ENCODE measurements at regions not wholly inside any gene's neighbourhood (a gene's known extent, or its start where the extent isn't known, plus 50 kb on each side); places are given as distances from the start of the nearest gene placed in this dataset.

DNA sequence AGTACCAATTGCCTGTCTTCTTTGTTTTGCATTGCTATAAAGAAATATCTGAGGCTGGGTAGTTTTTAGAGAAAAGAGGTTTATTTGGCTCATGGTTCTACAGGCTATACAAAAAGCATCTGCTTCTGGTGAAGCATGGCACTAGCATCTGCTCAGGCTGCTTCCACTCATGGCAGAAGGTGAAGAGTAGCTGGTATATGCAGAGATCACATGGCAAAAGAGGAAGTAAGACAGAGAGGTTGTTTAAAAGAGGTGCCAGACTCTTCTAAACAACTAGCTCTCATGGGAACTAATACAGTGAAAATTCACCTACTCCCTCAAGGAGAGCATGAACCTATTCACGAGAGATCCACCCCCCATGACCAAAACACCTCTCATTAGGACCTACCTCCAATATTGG, 56.7 kb upstream of the GUCA2B start:
- H3K9me3 ChIP-seq (ENCODE audit: control insufficient read depth, insufficient read depth, low read length), result no peaks in the 10 kb centered on the region
- no peaks in the 10 kb centered on the region for H3K27me3 ChIP-seq (ENCODE audit: control insufficient read depth, insufficient read depth, low read length)
- no peaks in the 10 kb centered on the region for H3K36me3 ChIP-seq (ENCODE audit: control insufficient read depth, insufficient read depth, low read length)
- H3K4me3 ChIP-seq (ENCODE audit: low read depth, low read length), result no peak overlapping the region
- no peak overlapping the region for H3K9ac ChIP-seq (ENCODE audit: low read depth, low read length)
- H3K4me1 ChIP-seq (ENCODE audit: control insufficient read depth, insufficient read depth, low read length), result no peaks in the 10 kb centered on the region

DNA sequence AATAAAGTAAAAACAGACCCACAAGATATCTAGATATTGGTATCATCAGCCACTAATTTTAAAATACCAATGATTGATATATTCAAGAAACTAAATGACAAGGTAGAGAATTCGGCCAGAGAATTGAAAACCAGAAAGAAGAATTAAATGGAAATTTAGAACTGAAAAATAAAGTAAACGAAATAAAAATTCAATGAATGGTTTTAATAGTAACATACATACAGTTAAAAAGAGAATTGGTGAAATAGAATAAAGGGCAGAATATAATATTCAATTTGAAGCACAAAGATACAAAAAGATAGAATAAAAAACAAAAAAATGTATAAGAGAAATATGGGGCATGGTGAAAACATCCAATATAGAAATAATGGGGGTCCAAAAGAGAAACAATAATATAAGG, 64.0 kb upstream of the GUCA2B start:
- Histone ChIP-seq H3K9me3 (ENCODE audit: control insufficient read depth, insufficient read depth, low read length) (no peaks in the 10 kb centered on the region), H3K4me3 (ENCODE audit: low read depth, low read length) (no peak overlapping the region), H3K9ac (ENCODE audit: low read depth, low read length) (no peak overlapping the region), H3K27me3 (ENCODE audit: control insufficient read depth, insufficient read depth, low read length) (no peaks in the 10 kb centered on the region), H3K36me3 (ENCODE audit: control insufficient read depth, insufficient read depth, low read length) (no peaks in the 10 kb centered on the region), H3K4me1 (ENCODE audit: control insufficient read depth, insufficient read depth, low read length) (peaks cover 2% of the 10 kb centered on the region)

DNA sequence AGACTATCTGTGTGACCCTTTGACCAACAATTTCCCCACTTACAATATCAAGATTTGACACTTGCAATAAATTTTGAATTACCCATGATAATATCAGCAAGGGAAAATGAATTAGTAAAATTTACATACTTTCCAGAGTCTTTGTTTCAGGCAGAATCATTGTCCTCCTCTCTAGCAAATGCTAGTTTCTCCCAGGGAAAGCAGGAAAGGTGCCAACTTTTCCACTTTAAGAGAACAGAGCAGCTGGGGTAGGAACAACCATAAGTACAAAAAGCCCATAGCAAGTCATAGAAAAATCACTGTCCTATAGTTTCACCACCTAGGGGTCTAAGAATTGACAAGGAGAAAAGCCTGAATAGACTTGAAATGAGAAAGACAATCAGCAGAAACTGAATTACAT, 67.1 kb upstream of the GUCA2B start:
- no peaks in the 10 kb centered on the region for H3K9me3 ChIP-seq (ENCODE audit: control insufficient read depth, insufficient read depth, low read length)
- H3K27me3 ChIP-seq (ENCODE audit: control insufficient read depth, insufficient read depth, low read length), result no peaks in the 10 kb centered on the region
- no peak overlapping the region for H3K4me3 ChIP-seq (ENCODE audit: low read depth, low read length)
- H3K4me1 ChIP-seq (ENCODE audit: control insufficient read depth, insufficient read depth, low read length), result peaks cover 2% of the 10 kb centered on the region
- no peaks in the 10 kb centered on the region for H3K36me3 ChIP-seq (ENCODE audit: control insufficient read depth, insufficient read depth, low read length)
- H3K9ac ChIP-seq (ENCODE audit: low read depth, low read length), result no peak overlapping the region

DNA sequence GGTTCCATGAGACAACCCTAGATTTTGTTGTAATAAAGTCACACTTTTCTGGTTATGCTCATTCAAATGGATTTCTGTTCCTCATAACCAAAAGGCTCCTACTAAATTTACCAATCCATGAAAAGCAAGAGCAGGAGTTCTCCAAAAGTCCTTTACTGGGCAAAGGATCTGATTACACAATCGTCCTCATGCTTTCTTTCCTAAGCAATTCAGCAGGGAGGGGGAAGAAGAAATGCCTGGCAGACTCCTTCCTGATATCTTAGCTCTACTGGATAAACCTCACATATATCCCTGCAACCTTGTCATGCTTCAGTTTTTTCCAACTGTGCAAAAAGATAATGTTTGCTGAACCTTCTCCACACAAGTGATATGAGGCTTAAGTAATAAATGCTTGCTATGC, 67.6 kb upstream of the GUCA2B start:
- Histone ChIP-seq H3K4me3 (ENCODE audit: low read depth, low read length) (no peak overlapping the region), H3K27me3 (ENCODE audit: control insufficient read depth, insufficient read depth, low read length) (no peaks in the 10 kb centered on the region), H3K9ac (ENCODE audit: low read depth, low read length) (no peak overlapping the region), H3K36me3 (ENCODE audit: control insufficient read depth, insufficient read depth, low read length) (no peaks in the 10 kb centered on the region), H3K9me3 (ENCODE audit: control insufficient read depth, insufficient read depth, low read length) (no peaks in the 10 kb centered on the region), H3K4me1 (ENCODE audit: control insufficient read depth, insufficient read depth, low read length) (peaks cover 2% of the 10 kb centered on the region)

DNA sequence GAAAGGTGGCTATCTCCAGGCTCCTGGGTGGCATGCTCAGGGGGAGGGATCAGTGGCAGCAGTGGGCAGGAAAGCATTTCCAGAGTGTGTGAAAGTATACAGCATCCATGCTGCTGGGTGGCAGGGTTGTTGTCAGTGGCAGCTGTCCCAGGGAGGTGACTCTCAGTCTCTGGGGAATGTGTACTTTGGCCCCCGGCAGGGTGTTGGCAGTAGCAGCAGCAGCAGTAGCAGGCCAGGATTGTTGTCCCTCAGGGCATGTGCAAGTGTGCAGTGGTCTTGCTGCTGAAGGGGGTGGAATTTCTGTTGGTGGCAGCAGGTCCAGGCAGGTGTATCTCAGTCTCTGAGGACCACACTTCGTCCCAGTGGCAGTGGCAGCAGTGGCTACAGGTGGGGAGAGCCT, 71.7 kb upstream of the GUCA2B start:
- Histone ChIP-seq H3K9me3 (ENCODE audit: control insufficient read depth, insufficient read depth, low read length) (no peaks in the 10 kb centered on the region), H3K36me3 (ENCODE audit: control insufficient read depth, insufficient read depth, low read length) (no peaks in the 10 kb centered on the region), H3K4me1 (ENCODE audit: control insufficient read depth, insufficient read depth, low read length) (peaks cover 2% of the 10 kb centered on the region), H3K9ac (ENCODE audit: low read depth, low read length) (no peak overlapping the region), H3K4me3 (ENCODE audit: low read depth, low read length) (no peak overlapping the region), H3K27me3 (ENCODE audit: control insufficient read depth, insufficient read depth, low read length) (no peaks in the 10 kb centered on the region)

DNA sequence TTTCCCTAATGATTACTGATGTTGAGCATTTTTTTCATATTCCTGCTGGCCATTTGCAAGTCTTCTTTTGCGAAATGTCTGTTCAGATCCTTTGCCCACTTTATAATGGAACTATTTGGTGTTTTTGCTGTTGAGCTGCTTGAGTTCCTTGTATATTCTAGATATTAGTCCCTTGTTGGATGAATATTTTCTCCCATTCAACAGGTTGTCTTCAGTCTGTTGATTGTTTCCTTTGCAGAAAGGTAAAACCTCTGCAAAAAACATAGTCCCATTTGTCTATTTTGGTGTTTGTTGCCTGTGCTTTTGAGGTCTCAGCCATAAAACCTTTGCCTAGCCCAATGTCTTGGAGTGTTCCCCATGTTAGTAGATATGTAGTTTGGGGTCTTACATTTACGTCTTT, 78.0 kb upstream of the GUCA2B start:
- Histone ChIP-seq H3K4me1 (ENCODE audit: control insufficient read depth, insufficient read depth, low read length) (no peaks in the 10 kb centered on the region), H3K4me3 (ENCODE audit: low read depth, low read length) (no peak overlapping the region), H3K9ac (ENCODE audit: low read depth, low read length) (no peak overlapping the region), H3K27me3 (ENCODE audit: control insufficient read depth, insufficient read depth, low read length) (no peaks in the 10 kb centered on the region), H3K36me3 (ENCODE audit: control insufficient read depth, insufficient read depth, low read length) (no peaks in the 10 kb centered on the region), H3K9me3 (ENCODE audit: control insufficient read depth, insufficient read depth, low read length) (no peaks in the 10 kb centered on the region)

DNA sequence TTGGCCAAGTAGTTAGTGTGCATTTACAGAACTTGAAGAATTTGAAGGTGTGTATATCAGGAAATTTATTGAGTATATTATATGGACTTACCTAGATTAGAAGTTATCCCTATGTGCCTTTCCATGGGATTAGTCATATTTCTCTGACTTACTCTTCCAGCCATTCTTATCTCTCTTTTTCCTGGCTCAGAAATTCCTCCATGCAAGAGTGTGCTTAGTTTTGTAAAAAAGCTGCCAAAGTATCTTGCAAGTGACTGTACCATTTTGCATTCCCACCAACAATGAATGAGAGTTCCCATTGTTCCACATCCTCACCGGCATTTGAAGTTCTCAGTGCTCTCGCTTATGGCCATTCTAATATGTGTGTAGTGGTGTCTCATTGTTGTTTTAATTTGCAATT, 82.2 kb upstream of the GUCA2B start:
- no peak overlapping the region for H3K4me3 ChIP-seq (ENCODE audit: low read depth, low read length)
- no peaks in the 10 kb centered on the region for H3K27me3 ChIP-seq (ENCODE audit: control insufficient read depth, insufficient read depth, low read length)
- no peaks in the 10 kb centered on the region for H3K4me1 ChIP-seq (ENCODE audit: control insufficient read depth, insufficient read depth, low read length)
- H3K9ac ChIP-seq (ENCODE audit: low read depth, low read length), result no peak overlapping the region
- no peaks in the 10 kb centered on the region for H3K36me3 ChIP-seq (ENCODE audit: control insufficient read depth, insufficient read depth, low read length)
- H3K9me3 ChIP-seq (ENCODE audit: control insufficient read depth, insufficient read depth, low read length), result no peaks in the 10 kb centered on the region

DNA sequence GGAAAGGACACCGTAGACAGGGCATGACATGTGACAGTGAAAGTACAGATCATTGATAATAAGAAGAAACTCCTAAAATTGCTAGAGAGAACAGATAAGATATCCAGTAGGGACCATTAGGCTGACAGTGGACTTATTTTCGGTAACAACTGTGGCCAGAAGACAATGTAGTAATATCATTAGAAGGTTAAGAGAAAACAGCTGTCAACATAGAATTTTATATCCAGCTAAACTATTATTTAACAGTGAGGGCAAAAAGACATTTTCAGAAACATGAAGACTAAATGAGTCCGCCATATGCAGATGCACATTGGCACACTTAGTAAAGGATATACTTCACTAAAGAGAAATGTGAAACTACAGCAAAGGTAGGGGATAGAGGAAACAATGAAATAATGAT, 95.4 kb upstream of the GUCA2B start:
- H3K9me3 ChIP-seq (ENCODE audit: control insufficient read depth, insufficient read depth, low read length), result peaks cover 7% of the 10 kb centered on the region
- no peak overlapping the region for H3K4me3 ChIP-seq (ENCODE audit: low read depth, low read length)
- no peaks in the 10 kb centered on the region for H3K4me1 ChIP-seq (ENCODE audit: control insufficient read depth, insufficient read depth, low read length)
- no peaks in the 10 kb centered on the region for H3K36me3 ChIP-seq (ENCODE audit: control insufficient read depth, insufficient read depth, low read length)
- no peaks in the 10 kb centered on the region for H3K27me3 ChIP-seq (ENCODE audit: control insufficient read depth, insufficient read depth, low read length)
- no peak overlapping the region for H3K9ac ChIP-seq (ENCODE audit: low read depth, low read length)

DNA sequence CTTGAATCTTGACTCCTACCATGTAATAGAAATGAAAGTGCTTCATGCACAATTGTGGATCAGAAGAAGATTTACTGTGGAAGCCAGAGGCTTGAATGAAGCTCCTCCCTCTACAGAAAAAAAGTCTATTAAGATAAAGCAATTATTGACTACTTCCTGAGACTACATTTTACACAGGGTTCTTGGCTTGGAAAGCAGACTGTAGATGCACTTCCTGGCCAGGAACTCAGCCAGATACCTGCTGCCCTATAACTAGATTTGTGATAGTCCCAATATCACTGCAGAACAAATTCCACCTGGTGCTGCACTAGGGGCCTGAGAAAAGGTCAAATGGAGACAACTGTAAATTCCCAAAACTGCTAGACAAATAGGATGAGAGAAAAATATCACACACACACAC, 96.8 kb upstream of the GUCA2B start:
- Histone ChIP-seq H3K27me3 (ENCODE audit: control insufficient read depth, insufficient read depth, low read length) (no peaks in the 10 kb centered on the region), H3K4me3 (ENCODE audit: low read depth, low read length) (no peak overlapping the region), H3K4me1 (ENCODE audit: control insufficient read depth, insufficient read depth, low read length) (no peaks in the 10 kb centered on the region), H3K9ac (ENCODE audit: low read depth, low read length) (no peak overlapping the region), H3K36me3 (ENCODE audit: control insufficient read depth, insufficient read depth, low read length) (no peaks in the 10 kb centered on the region), H3K9me3 (ENCODE audit: control insufficient read depth, insufficient read depth, low read length) (peaks cover 7% of the 10 kb centered on the region)

DNA sequence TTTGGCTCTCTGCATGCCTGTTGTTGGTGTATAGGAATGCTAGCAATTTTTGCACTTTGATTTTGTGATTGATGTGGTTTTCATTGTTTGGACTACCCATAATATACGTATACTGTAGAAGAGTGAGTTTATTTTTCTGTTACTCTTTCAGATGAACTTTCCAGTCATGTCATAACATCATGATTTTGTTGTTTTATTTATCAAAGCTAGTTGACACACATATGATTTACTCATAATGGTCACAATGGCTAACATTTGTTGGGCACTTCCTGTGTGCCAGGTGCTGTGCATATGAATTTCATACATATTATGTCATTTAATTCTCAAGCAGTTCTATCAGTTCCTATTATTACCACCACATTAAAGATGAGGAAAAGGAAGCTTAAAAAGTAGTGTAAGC, 98.1 kb upstream of the GUCA2B start:
- peaks cover 7% of the 10 kb centered on the region for H3K9me3 ChIP-seq (ENCODE audit: control insufficient read depth, insufficient read depth, low read length)
- no peaks in the 10 kb centered on the region for H3K27me3 ChIP-seq (ENCODE audit: control insufficient read depth, insufficient read depth, low read length)
- no peaks in the 10 kb centered on the region for H3K36me3 ChIP-seq (ENCODE audit: control insufficient read depth, insufficient read depth, low read length)

DNA sequence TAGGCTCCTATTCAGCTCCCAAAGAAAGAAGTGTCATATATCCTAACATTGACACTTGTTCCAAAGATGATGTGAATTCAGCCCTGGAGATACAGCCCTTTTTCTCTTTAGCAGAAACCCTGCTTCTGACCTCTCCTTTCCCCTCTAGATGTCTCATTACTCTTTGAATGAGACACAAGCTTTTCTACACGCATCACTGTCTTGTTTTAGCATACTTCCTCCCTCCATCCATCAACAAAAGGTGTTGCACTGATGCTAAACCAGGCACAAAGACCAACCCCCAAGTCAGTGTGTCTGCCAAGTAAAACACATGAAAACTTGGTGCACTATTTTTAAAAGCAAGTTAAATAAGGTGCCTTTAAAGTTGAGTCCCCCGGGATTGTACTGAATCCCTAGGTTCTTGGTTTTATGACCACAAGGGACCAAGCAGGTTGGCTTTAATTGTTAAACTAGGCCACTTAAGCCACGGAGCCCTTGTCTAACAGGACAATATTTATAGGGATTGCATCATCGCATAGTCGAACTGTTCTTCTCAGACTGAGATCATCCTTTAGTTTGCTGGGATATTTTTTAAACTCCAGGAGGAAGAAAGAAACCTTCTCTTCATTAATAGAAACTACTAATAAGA, 101.0 kb upstream of the GUCA2B start:
- Histone ChIP-seq H3K4me1 (ENCODE audit: control insufficient read depth, insufficient read depth, low read length) (no peaks in the 10 kb centered on the region), H3K36me3 (ENCODE audit: control insufficient read depth, insufficient read depth, low read length) (no peaks in the 10 kb centered on the region), H3K9me3 (ENCODE audit: control insufficient read depth, insufficient read depth, low read length) (no peaks in the 10 kb centered on the region), H3K4me3 (ENCODE audit: low read depth, low read length) (no peak overlapping the region), H3K27me3 (ENCODE audit: control insufficient read depth, insufficient read depth, low read length) (no peaks in the 10 kb centered on the region), H3K9ac (ENCODE audit: low read depth, low read length) (no peak overlapping the region)

More for the DNA sequence above, 98.1 kb upstream of the GUCA2B start:
- H3K9ac ChIP-seq (ENCODE audit: low read depth, low read length), result no peak overlapping the region
- H3K4me3 ChIP-seq (ENCODE audit: low read depth, low read length), result no peak overlapping the region
- H3K4me1 ChIP-seq (ENCODE audit: control insufficient read depth, insufficient read depth, low read length), result no peaks in the 10 kb centered on the region

DNA sequence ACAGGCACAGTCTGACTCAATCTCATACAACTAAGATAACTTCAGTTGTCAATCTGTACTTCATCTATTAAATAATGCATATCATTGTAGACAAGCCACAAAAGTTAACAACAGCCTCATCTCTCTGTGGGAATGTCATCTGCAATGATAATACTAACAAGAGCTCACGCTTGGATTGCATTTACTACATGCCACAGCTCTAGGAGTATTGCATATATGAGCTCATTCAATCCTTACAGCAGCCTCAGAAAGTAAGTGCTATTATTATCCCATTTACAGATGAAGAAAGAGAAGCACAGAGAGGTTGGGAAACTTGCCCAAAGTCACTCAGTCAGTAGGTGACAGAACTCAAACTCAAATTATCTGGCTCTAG, 105.7 kb upstream of the GUCA2B start:
- Histone ChIP-seq H3K4me3 (ENCODE audit: low read depth, low read length) (no peak overlapping the region), H3K9ac (ENCODE audit: low read depth, low read length) (no peak overlapping the region), H3K27me3 (ENCODE audit: control insufficient read depth, insufficient read depth, low read length) (no peaks in the 10 kb centered on the region), H3K9me3 (ENCODE audit: control insufficient read depth, insufficient read depth, low read length) (no peaks in the 10 kb centered on the region), H3K36me3 (ENCODE audit: control insufficient read depth, insufficient read depth, low read length) (no peaks in the 10 kb centered on the region), H3K4me1 (ENCODE audit: control insufficient read depth, insufficient read depth, low read length) (peaks cover 2% of the 10 kb centered on the region)

All from iPS-15b (cell line).